ENCODE measurements at regions not wholly inside any gene's neighbourhood (a gene's known extent, or its start where the extent isn't known, plus 50 kb on each side); places are given as distances from the start of the nearest gene placed in this dataset.

- H3K27ac ChIP-seq: no peak overlapping the region
- no peaks in the 10 kb centered on the region for H3K9me3 ChIP-seq
These were observed 180.7 kb downstream of the TBXT start for GRCh38 chr6:165986914-165987482.

DNA sequence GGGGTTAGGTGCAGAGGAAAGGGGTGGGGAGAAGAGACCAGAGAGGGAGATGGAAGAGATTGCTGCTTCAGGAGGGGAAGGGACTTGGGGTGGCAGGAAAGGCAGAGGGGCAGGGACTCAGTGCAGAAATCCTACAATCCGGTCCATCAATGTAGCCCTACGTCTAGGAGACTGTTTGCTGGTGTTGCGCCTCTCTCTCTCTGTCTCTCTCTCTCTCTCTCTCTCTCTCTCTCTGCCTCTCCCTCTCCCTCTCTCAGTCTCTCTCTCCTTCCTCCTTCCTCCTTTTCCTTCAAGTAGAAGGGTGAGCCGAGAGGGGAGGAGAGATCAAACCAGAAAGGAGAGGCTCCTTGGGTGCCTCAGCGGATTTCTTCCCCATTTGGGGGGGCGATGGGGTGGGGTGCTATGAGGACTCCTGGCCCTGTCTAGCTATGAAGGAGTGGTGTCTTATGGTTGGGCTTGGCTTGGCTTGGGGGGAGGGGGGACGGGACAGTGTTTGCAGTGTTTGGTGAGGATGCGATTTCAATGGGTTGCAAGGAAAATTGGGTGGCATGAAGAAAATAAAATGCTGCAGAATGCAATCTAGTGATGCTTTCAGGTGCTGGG is 181.2 kb downstream of the TBXT start:
- H3K27ac ChIP-seq: no peak overlapping the region
- intact Hi-C loops (cut with DNase I): no loop called here

More at GRCh38 chr6:165986914-165987482, 180.7 kb downstream of the TBXT start:
- peak overlapping the region; percentile 19 for H3K4me3 ChIP-seq
- H3K4me1 ChIP-seq: no peaks in the 10 kb centered on the region
- H3K27me3 ChIP-seq: no peaks in the 10 kb centered on the region
- no peak for DNase-seq
- H3K9ac ChIP-seq (ENCODE audit: low read depth in 2 of 2, low read length in 2 of 2): peak overlapping the region in 1 of 2 donors; percentile 3
- no peaks in the 10 kb centered on the region for H3K36me3 ChIP-seq
- no peak for TF ChIP-seq CTCF (IDR thresholded peaks at IDR 0.05)
- intact Hi-C loops (cut with DNase I): no loop called here

GRCh38 chr6:165985806-165986299 is 181.8 kb downstream of the TBXT start:
- no peak for DNase-seq
- no peaks in the 10 kb centered on the region for H3K36me3 ChIP-seq
- no peaks in the 10 kb centered on the region for H3K4me1 ChIP-seq
- no peak for TF ChIP-seq CTCF (IDR thresholded peaks at IDR 0.05)
- intact Hi-C loops (cut with DNase I): no loop called here
- no peaks in the 10 kb centered on the region for H3K9me3 ChIP-seq
- H3K27ac ChIP-seq: no peak overlapping the region
- H3K9ac ChIP-seq (ENCODE audit: low read depth in 2 of 2, low read length in 2 of 2): no peak overlapping the region
- H3K4me3 ChIP-seq: no peak overlapping the region
- H3K27me3 ChIP-seq: no peaks in the 10 kb centered on the region

More for the DNA sequence above, 181.2 kb downstream of the TBXT start:
- no peaks in the 10 kb centered on the region for H3K9me3 ChIP-seq
- TF ChIP-seq CTCF (IDR thresholded peaks at IDR 0.05): no peak
- no peaks in the 10 kb centered on the region for H3K27me3 ChIP-seq
- H3K9ac ChIP-seq (ENCODE audit: low read depth in 2 of 2, low read length in 2 of 2): no peak overlapping the region
- no peak for DNase-seq
- no peaks in the 10 kb centered on the region for H3K36me3 ChIP-seq
- no peaks in the 10 kb centered on the region for H3K4me1 ChIP-seq
- peak overlapping the region; percentile 19 for H3K4me3 ChIP-seq

DNA sequence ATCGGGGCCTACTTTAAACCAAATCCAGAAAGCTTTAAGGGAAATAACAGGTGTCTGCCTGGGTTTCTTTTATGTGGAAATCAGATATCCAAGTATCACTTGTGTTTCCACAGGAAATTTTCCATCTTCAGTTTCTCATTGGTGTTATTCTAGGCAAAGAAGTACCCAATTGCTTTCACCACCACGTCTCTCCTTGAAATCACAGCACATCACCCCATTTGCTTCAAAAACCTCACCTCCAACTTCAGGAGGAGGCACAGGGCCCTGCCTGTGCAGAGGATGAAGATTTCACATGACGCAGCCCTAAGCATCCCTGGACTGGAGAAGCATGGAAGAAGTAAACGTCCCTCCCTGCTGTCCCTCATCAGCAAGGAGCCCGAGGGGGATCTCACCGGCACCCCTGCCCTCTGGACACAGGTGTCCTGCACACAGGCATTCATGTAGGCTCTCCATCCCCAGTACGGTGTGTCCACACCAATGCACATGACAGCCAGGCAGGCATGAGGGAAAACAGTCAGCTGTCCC is 182.3 kb downstream of the TBXT start:
- no peak overlapping the region for H3K27ac ChIP-seq
- H3K4me3 ChIP-seq: no peak overlapping the region

GRCh38 chr6:165984729-165985275 is 182.8 kb downstream of the TBXT start:
- no peak overlapping the region for H3K27ac ChIP-seq
- H3K9me3 ChIP-seq: no peaks in the 10 kb centered on the region
- no peaks in the 10 kb centered on the region for H3K4me1 ChIP-seq
- intact Hi-C loops (cut with DNase I): no loop called here
- no peak for DNase-seq
- no peak for TF ChIP-seq CTCF (IDR thresholded peaks at IDR 0.05)
- H3K9ac ChIP-seq (ENCODE audit: low read depth in 2 of 2, low read length in 2 of 2): no peak overlapping the region
- H3K4me3 ChIP-seq: no peak overlapping the region
- H3K36me3 ChIP-seq: no peaks in the 10 kb centered on the region
- H3K27me3 ChIP-seq: no peaks in the 10 kb centered on the region

More for the DNA sequence above, 182.3 kb downstream of the TBXT start:
- Histone ChIP-seq H3K27me3 (no peaks in the 10 kb centered on the region), H3K36me3 (no peaks in the 10 kb centered on the region), H3K9me3 (no peaks in the 10 kb centered on the region), H3K4me1 (no peaks in the 10 kb centered on the region), H3K9ac (ENCODE audit: low read depth in 2 of 2, low read length in 2 of 2) (no peak overlapping the region)
- no peak for TF ChIP-seq CTCF (IDR thresholded peaks at IDR 0.05)
- intact Hi-C loops (cut with DNase I): no loop called here
- no peak for DNase-seq

Data from colonic mucosa (tissue), 4 donors.